Daoy (cell line): ENCODE measurements at regions not wholly inside any gene's neighbourhood (a gene's known extent, or its start where the extent isn't known, plus 50 kb on each side); places are given as distances from the start of the nearest gene placed in this dataset.

ENCODE experiments used
- DNase-seq: peaks from one replicate; pipeline ENCODE4 v3.0.0-alpha.2; 2015; ENCODE audit warnings: low read depth

- DNase-seq: no peak
These were observed 57.3 kb downstream of the CYTL1 start for GRCh38 chr4:4961936-4962335.

- no peak for DNase-seq
These were observed 56.3 kb downstream of the CYTL1 start for GRCh38 chr4:4962928-4963327.
